A673 (cell line): ENCODE measurements at regions not wholly inside any gene's neighbourhood (a gene's known extent, or its start where the extent isn't known, plus 50 kb on each side); places are given as distances from the start of the nearest gene placed in this dataset.

Source experiments
- BruUV-seq: library from RNA; stranded (reverse); fragments of 400-500 nt; replicated peaks from 2 replicates; lab custom pipeline; 2021; lab: Mats Ljungman, UMichigan
- CTCF ChIA-PET: fragments of 300-600 bp; sonication (Branson Sonifier 250); formaldehyde crosslinking; loops from one replicate; lab custom pipeline; 2022; ENCODE audit warnings: antibody characterized with exemption; lab: Charles Lee
- POLR2A ChIA-PET: fragments of 300-600 bp; sonication (Branson Sonifier 250); formaldehyde crosslinking; loops from one replicate; lab custom pipeline; 2022; ENCODE audit warnings: antibody characterized with exemption; ENCODE audit not compliant: low non-redundant PET; lab: Charles Lee
- DNase-seq: peaks from one replicate; pipeline ENCODE4 v3.0.0-alpha.2; 2015; ENCODE audit warnings: low spot score
- H3K27ac ChIP-seq: fragments of 200-600 bp; sonication (generic); 2 replicates; pipeline ENCODE4 v1.5.1; 2016; ENCODE audit warnings: mixed run types, low read depth, mild to moderate bottlenecking, mixed read lengths, antibody characterized with exemption, low read length; ENCODE audit not compliant: poor library complexity, severe bottlenecking
- H3K27me3 ChIP-seq: fragments of 200-600 bp; sonication (generic); replicated peaks from 2 replicates; pipeline ENCODE4 v1.6.1; 2017; ENCODE audit warnings: mixed run types, low read depth, mild to moderate bottlenecking, mixed read lengths, antibody characterized with exemption, low read length; ENCODE audit not compliant: insufficient read depth, poor library complexity
- H3K36me3 ChIP-seq: fragments of 200-600 bp; sonication (generic); 2 replicates; pipeline ENCODE4 v1.6.1; 2016; ENCODE audit warnings: mixed run types, mild to moderate bottlenecking, mixed read lengths, antibody characterized with exemption, low read length; ENCODE audit not compliant: insufficient read depth, poor library complexity, severe bottlenecking
- H3K4me1 ChIP-seq: fragments of 200-600 bp; sonication (generic); 2 replicates; pipeline ENCODE4 v1.6.1; 2017; ENCODE audit warnings: mixed run types, mild to moderate bottlenecking, mixed read lengths, antibody characterized with exemption, low read length; ENCODE audit not compliant: insufficient read depth, poor library complexity, severe bottlenecking
- H3K4me3 ChIP-seq: fragments of 200-600 bp; sonication (generic); 2 replicates; pipeline ENCODE4 v1.5.1; 2016; ENCODE audit warnings: low read depth, mixed run types, mild to moderate bottlenecking, mixed read lengths, low read length; ENCODE audit not compliant: poor library complexity, severe bottlenecking
- H3K9me3 ChIP-seq: fragments of 200-600 bp; sonication (generic); 2 replicates; pipeline ENCODE4 v1.6.1; 2016; ENCODE audit warnings: mixed run types, low read depth, mild to moderate bottlenecking, mixed read lengths, antibody characterized with exemption, low read length; ENCODE audit not compliant: poor library complexity, severe bottlenecking
- CTCF ChIP-seq: fragments of 300-800, 200-600 bp; sonication (generic); conservative IDR thresholded peaks from 2 replicates; pipeline ENCODE4 v1.5.1; 2017; ENCODE audit warnings: low read depth, mild to moderate bottlenecking, antibody characterized with exemption, low read length, moderate library complexity, mixed read lengths
- EZH2 ChIP-seq: fragments of 200-600 bp; sonication (generic); IDR thresholded peaks from 2 replicates; pipeline ENCODE4 v1.6.1; 2017; ENCODE audit warnings: borderline replicate concordance, low read depth, mild to moderate bottlenecking, mixed read lengths, antibody characterized with exemption, low read length; ENCODE audit not compliant: poor library complexity, severe bottlenecking
- intact Hi-C: fragments of 100-400 bp; cut with micrococcal nuclease; formaldehyde crosslinking; loops from one replicate; pipeline ENCODE4 v1.10.0; 2022; ENCODE audit not compliant: unreplicated experiment

GRCh38 chr1:222098404-222098803 lies 356.5 kb upstream of the DUSP10 start:
- no peak for DNase-seq
- Histone ChIP-seq H3K4me1 (no peaks in the 10 kb centered on the region), H3K36me3 (no peaks in the 10 kb centered on the region), H3K4me3 (no peak overlapping the region), H3K9me3 (no peaks in the 10 kb centered on the region), H3K27ac (no peak overlapping the region), H3K27me3 (no peaks in the 10 kb centered on the region)
- intact Hi-C loops = no loop called here
- no TSS peak for BruUV-seq
- ChIA-PET CTCF (no interaction called here), POLR2A (no interaction called here)
- TF ChIP-seq EZH2 (no peak), CTCF (no peak)

GRCh38 chr1:222097588-222097987 lies 355.7 kb upstream of the DUSP10 start:
- intact Hi-C loops = loop anchor here (2.0 kb wide), 1 partner anchor 357 kb away; no protein-coding TSS in a partner anchor
- no peak for DNase-seq
- BruUV-seq = no TSS peak
- no peak overlapping the region for H3K27ac ChIP-seq
- H3K9me3 ChIP-seq = no peaks in the 10 kb centered on the region
- no peak overlapping the region for H3K4me3 ChIP-seq
- ChIA-PET CTCF (no interaction called here), POLR2A (no interaction called here)
- no peaks in the 10 kb centered on the region for H3K27me3 ChIP-seq
- TF ChIP-seq CTCF (no peak), EZH2 (no peak)
- no peaks in the 10 kb centered on the region for H3K4me1 ChIP-seq
- H3K36me3 ChIP-seq = no peaks in the 10 kb centered on the region

GRCh38 chr1:222096883-222097282 lies 355.0 kb upstream of the DUSP10 start:
- no peak for DNase-seq
- Histone ChIP-seq H3K4me3 (no peak overlapping the region), H3K4me1 (no peaks in the 10 kb centered on the region), H3K27ac (no peak overlapping the region), H3K9me3 (no peaks in the 10 kb centered on the region), H3K27me3 (no peaks in the 10 kb centered on the region), H3K36me3 (no peaks in the 10 kb centered on the region)
- ChIA-PET CTCF (no interaction called here), POLR2A (no interaction called here)
- intact Hi-C loops = loop anchor here (2.0 kb wide), 1 partner anchor 358 kb away; no protein-coding TSS in a partner anchor
- BruUV-seq = no TSS peak
- no peak for TF ChIP-seq EZH2
- no peak for TF ChIP-seq CTCF
